ENCODE measurements at regions not wholly inside any gene's neighbourhood (a gene's known extent, or its start where the extent isn't known, plus 50 kb on each side); places are given as distances from the start of the nearest gene placed in this dataset.
"Not testable (repeated sequence)": the region's sequence is repeated elsewhere in the genome, so short reads cannot be mapped to it uniquely, and the experiment has no call there.

DNA sequence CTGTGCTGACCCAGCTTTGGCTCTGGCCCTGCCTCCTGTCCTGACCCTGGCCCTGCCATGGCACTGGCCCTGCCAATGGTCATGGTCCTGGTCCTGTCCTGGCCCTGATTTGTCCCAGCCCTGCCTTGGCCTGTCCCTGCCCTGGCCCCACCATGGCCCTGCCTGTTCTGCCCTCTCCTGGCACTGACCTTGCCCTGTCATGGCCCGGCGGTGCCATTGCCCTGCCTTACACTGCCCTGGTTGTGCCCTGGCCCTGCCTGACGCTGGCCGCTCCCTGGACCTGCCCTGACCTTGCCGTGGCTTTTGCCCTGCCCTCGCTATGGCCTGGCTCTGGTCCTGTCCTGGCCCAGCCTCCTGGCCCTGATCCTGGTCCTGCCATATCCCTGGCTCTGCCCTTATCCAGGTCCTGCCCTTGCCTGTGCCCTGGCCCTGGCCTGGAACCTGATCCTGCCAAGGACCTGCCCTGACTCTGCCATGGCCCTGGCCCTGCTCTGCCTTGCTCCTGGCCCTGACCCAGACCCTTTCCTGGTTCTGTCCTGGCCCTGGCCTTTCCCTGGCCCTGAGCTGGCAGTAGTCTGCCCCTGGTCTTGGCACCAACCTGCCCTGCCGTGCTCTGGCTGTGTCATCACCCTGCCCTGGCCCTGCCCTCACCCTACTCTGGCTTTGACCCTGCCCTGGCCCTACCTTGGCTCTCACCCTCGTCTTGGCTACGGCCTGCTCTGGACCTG, 225.5 kb downstream of the LIPI start:
- not testable (repeated sequence) for H3K4me3 Mint-ChIP-seq, DNase-seq

DNA sequence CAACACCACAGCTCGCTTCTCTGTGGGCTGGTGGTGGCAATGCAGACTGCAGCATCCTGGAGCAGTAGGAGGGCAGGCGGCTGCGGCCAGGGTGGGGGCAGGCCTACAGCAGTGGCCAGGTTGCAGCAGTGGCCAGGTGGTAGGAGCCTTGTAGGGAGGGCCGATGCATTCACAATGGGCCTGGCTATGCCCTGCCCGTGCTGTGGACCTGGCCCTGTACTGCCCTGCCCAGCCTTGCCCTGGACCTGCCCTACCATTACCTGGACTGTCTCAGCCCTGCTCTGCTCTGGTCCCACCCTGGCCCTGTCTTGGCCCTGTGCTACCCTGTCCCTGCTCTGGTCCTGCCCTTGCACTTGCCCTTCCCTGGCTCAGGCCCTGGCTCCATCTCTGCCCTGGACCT, 226.0 kb downstream of the LIPI start:
- H3K27ac Mint-ChIP-seq = peak overlapping the region in 1 of 6 donors; percentile 27
- not testable (repeated sequence) for H3K9me3 Mint-ChIP-seq; H3K4me1 Mint-ChIP-seq; H3K27me3 Mint-ChIP-seq (ENCODE audit: low read depth in 3 of 3); H3K36me3 Mint-ChIP-seq; DNase-seq; H3K4me3 Mint-ChIP-seq

More for the DNA sequence above, 225.5 kb downstream of the LIPI start:
- H3K9me3 Mint-ChIP-seq; H3K27me3 Mint-ChIP-seq (ENCODE audit: low read depth in 3 of 3); H3K4me1 Mint-ChIP-seq; H3K36me3 Mint-ChIP-seq: not testable (repeated sequence)
- H3K27ac Mint-ChIP-seq = peak overlapping the region in 1 of 6 donors; percentile 27

DNA sequence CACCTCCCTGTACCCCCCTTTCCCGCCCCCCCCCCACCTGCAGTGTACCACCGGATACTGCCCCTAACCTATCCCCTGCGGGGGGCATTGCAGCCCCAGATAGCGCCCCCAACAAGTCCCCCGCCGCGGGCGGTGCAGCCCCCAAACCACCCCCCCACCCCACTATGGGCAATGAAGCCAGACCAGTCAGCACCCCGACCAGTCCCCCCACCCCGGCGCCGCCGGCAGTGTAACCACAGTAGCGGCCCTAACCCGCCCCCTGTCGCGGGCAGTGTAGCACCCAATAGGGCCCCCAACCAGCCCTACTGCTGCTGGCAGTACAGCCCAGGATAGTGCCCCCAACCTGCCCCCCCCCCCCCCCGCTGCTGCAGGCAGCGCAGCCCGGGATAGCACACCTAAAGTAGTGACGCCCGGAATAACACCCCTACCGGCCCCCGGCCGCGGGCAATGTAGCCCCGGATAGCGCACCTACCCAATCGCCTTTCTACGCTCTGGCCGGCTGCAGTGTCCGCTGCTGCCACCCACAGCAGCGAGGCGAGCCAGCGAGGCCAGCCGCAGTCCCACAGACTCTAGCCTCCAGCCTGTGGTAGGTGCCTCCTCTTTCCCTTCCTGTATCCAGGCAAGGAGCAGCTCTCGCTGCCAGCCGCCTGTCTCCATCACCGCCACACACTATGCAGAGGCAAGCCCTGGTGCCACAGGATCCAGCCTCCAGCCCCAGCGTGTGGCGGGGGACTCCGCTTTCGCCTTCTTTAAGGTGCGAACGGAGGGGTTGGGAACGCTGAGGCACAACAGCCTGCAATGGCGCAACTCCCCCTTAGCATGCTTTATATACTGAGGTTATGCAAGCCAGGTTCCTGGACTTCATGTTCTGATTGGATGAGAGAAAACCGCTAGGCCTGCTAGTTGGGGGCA, 229.3 kb downstream of the LIPI start:
- H3K9me3 Mint-ChIP-seq, H3K27ac Mint-ChIP-seq: not testable (repeated sequence)
- peak overlapping the region in 2 of 5 donors; percentile 47 to 53 for H3K4me3 Mint-ChIP-seq

DNA sequence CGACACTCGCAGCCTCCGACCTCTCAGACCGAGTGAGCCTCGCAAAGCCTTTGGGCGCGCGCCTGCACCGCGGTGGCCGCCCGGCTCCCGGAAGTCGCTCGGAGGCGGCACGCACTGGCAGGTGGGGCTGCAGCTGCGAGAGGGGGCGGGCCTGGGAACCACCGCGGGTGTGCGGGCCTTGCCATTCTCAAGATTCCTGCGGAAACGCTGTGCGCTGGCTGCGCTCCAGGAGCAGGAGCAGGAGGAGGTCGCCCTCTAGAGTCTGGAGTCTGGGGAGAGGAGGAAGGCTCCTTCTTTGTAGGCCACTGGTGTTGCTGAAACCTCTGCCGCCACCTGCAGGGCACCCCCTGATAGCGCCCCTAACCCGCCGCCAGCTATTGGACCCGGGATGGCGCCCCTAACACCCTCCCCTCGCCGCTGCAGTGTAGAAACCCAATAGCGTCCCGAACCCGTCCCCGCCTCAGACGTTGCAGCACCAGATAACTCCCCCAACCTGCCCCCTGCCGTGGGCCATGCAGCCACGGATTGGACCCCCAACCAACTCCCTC, 230.6 kb downstream of the LIPI start:
- H3K27me3 Mint-ChIP-seq (ENCODE audit: low read depth in 3 of 3) = not testable (repeated sequence)
- H3K4me1 Mint-ChIP-seq = peaks cover 8 to 10% of the 10 kb centered on the region in 2 donors

More for the DNA sequence above, 229.3 kb downstream of the LIPI start:
- H3K27me3 Mint-ChIP-seq (ENCODE audit: low read depth in 3 of 3); DNase-seq; H3K36me3 Mint-ChIP-seq: not testable (repeated sequence)
- peaks cover 8 to 10% of the 10 kb centered on the region in 2 donors for H3K4me1 Mint-ChIP-seq

DNA sequence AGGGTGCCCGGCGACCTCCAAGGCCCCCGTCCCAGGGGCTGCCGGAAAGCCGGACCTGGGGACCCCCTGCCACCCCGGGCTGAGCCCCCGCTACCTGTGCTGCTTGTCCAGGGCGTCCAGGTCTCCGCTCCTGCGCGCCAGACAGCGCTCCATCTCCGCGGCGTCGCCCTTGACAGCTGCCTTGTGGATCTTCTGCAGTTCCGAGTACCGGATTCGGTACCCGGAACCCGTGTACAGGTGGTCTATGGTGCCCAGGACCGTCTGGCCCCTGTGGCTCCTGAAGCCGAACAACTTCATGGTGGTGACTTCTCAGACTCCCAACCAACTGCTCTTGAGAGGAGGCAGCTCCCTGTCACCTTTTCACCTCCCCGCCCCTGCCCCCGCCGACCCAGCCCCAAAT, 231.1 kb downstream of the LIPI start:
- peaks cover 9 to 13% of the 10 kb centered on the region in 2 donors for H3K4me1 Mint-ChIP-seq
- not testable (repeated sequence) for H3K27me3 Mint-ChIP-seq (ENCODE audit: low read depth in 3 of 3); H3K36me3 Mint-ChIP-seq; H3K9me3 Mint-ChIP-seq
- peak in 2 of 3 donors; percentile 14 to 26 for DNase-seq
- peak overlapping the region in 3 of 6 donors; percentile 40 to 85 (median 70) for H3K27ac Mint-ChIP-seq
- peak overlapping the region in 3 of 5 donors; percentile 82 to 91 (median 86) for H3K4me3 Mint-ChIP-seq

More for the DNA sequence above, 230.6 kb downstream of the LIPI start:
- peak overlapping the region in 3 of 5 donors; percentile 84 to 91 (median 86) for H3K4me3 Mint-ChIP-seq
- H3K9me3 Mint-ChIP-seq, H3K36me3 Mint-ChIP-seq: not testable (repeated sequence)
- peak overlapping the region in 3 of 6 donors; percentile 45 to 85 (median 70) for H3K27ac Mint-ChIP-seq
- DNase-seq = peak in 2 of 3 donors; percentile 64 to 69

DNA sequence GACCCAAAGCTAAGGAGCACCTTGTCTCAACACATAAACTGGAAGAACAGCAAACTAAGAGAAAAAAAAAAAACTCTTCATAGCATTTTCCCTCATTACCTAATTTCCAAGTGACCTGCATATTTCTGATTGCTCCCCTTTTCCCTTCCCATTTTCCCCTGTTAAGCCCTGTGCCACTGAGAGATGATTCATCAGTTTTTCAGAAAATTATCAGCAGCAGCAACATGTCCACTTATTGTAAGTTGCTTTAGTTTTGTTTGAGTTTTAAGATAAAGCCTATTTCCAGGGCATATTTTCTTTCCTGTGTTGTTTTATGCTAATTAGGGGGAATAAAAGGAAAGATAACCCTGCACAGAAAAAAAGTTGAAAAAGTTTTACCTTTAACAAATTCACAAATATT, 236.2 kb downstream of the LIPI start:
- peak overlapping the region in 1 of 6 donors; percentile 63 for H3K27ac Mint-ChIP-seq
- not testable (repeated sequence) for H3K36me3 Mint-ChIP-seq; H3K27me3 Mint-ChIP-seq (ENCODE audit: low read depth in 3 of 3); DNase-seq; H3K9me3 Mint-ChIP-seq
- peak overlapping the region in 1 of 5 donors; percentile 12 for H3K4me3 Mint-ChIP-seq
- H3K4me1 Mint-ChIP-seq = peaks cover 6 to 10% of the 10 kb centered on the region in 2 donors

DNA sequence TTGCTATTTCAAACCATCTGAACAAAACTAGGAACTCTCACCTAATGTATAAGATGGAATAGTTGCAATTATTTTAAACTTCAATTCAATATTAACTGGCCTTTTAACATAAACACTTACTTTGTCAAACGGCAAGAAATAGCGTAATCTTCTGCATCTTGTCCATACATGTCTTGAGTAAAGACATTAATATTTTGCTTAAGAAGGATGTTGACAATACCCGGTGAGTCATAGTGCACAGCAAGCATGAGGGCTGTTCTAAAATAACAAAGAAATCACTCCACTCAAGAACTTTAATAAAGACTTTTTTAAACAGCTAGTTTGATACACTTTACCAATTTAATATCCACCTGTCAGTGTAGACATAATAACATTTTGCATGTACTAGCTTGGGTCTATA, 240.9 kb downstream of the LIPI start:
- H3K4me1 Mint-ChIP-seq; H3K9me3 Mint-ChIP-seq; H3K27ac Mint-ChIP-seq; H3K4me3 Mint-ChIP-seq; DNase-seq; H3K36me3 Mint-ChIP-seq; H3K27me3 Mint-ChIP-seq (ENCODE audit: low read depth in 3 of 3): not testable (repeated sequence)

DNA sequence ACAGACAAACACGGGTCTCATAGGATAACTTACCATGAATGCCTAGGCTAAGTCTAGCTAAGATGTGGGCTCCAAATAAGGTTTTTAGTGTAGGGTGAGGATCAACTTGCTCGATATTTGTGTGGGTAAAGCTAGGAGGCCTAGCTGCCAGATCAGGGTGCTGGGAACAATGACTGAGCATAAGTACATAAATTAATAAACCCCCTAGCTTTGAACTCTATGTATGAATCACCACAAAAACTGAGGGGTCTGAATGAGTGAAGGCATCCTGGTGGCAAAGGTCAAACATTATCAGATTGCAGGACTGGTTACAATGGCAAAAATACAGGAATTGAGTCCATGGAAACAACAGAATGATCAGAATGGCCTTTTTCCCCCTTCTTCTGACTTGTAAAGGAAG, 241.8 kb downstream of the LIPI start:
- not testable (repeated sequence) for H3K27me3 Mint-ChIP-seq (ENCODE audit: low read depth in 3 of 3); H3K27ac Mint-ChIP-seq; H3K4me1 Mint-ChIP-seq; H3K9me3 Mint-ChIP-seq; H3K4me3 Mint-ChIP-seq; DNase-seq; H3K36me3 Mint-ChIP-seq

DNA sequence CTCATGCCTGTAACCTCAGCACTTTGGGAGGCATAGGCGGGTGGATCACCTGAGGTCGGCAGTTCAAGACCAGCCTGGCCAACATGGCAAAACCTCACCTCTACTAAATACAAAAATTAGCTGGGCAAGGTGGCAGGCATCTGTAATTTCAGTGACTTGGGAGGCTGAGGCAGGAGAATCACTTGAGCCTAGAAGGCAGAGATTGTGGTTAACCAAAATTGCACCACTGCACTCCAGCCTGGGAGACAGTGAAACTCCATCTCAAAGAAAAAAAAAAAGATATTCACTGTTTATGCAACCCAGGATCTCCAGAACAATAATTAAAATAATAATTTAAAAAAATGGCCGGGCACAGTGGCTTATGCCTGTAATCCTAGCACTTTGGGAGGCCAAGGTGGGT, 247.5 kb downstream of the LIPI start:
- not testable (repeated sequence) for H3K36me3 Mint-ChIP-seq

DNA sequence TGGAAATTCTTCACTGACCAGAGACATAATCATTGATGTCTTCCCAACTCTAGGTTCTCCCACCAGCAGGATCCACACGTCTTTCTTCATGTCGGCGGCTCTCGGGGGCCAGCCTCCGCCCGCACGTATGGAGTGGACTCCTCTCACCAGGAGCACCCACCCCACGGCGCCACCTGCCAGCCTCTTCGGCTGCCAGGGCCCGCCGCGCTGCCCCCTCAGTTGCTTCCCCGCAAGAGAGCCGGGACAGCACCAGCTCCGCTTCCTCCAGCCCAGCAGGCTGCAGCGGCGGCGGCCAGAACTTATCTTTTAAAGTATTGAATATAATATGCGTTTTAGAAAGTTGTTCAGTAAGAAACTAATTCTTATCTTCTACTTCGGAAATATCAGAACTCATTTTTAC, 273.5 kb downstream of the LIPI start:
- no peaks in the 10 kb centered on the region for H3K4me1 Mint-ChIP-seq
- H3K27me3 Mint-ChIP-seq (ENCODE audit: low read depth in 3 of 3) = peaks cover 0 to 3% (median 1%) of the 10 kb centered on the region in 3 donors
- no peak overlapping the region for H3K27ac Mint-ChIP-seq
- H3K36me3 Mint-ChIP-seq = peaks cover 0 to 29% (median 5%) of the 10 kb centered on the region in 3 donors
- H3K4me3 Mint-ChIP-seq = no peak overlapping the region
- H3K9me3 Mint-ChIP-seq = peaks cover 0 to 11% (median 5%) of the 10 kb centered on the region in 6 donors
- no peak for DNase-seq

More for the DNA sequence above, 247.5 kb downstream of the LIPI start:
- not testable (repeated sequence) for H3K27ac Mint-ChIP-seq; DNase-seq; H3K4me3 Mint-ChIP-seq; H3K4me1 Mint-ChIP-seq; H3K9me3 Mint-ChIP-seq; H3K27me3 Mint-ChIP-seq (ENCODE audit: low read depth in 3 of 3)

DNA sequence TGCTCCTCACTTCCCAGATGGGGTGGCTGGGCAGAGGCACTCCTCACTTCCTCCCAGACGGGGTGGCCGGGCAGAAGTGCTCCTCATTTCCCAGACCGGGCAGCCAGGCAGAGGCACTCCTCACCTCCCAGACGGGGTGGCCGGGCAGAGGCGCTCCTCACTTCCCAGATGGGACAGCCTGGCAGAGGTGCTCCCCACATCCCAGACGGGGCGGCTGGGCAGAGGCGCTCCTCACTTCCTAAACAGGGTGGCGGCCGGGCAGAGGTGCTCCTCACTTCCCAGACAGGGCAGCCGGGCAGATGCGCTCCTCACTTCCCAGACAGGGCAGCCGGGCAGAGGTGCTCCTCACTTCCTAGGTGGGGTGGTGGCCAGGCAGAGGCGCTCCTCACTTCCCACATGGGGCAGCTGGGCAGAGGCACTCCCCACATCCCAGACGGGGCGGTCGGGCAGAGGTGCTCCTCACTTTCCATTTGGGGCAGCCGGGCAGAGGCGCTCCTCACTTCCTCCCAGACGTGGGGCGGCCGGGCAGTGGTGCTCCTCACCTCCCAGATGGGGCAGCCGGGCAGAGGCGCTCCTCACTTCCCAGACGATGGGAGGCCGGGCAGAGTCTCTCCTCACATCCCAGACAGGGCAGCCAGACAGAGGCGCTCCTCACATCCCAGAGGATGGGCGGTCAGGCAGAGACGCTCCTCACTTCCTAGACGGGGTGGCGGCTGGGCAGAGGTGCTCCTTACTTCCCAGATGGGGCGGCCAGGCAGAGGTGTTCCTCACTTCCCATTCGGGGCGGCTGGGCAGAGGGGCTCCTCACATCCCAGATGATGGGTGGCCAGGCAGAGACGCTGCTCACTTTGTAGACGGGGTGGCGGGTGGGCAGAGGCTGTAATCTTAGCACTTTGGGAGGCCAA, 274.5 kb downstream of the LIPI start:
- Mint-ChIP-seq H3K36me3 (peaks cover 0 to 29% (median 5%) of the 10 kb centered on the region in 3 donors), H3K9me3 (peaks cover 0 to 11% (median 5%) of the 10 kb centered on the region in 6 donors)
- H3K4me1 Mint-ChIP-seq; H3K27me3 Mint-ChIP-seq (ENCODE audit: low read depth in 3 of 3); DNase-seq; H3K4me3 Mint-ChIP-seq; H3K27ac Mint-ChIP-seq: not testable (repeated sequence)

DNA sequence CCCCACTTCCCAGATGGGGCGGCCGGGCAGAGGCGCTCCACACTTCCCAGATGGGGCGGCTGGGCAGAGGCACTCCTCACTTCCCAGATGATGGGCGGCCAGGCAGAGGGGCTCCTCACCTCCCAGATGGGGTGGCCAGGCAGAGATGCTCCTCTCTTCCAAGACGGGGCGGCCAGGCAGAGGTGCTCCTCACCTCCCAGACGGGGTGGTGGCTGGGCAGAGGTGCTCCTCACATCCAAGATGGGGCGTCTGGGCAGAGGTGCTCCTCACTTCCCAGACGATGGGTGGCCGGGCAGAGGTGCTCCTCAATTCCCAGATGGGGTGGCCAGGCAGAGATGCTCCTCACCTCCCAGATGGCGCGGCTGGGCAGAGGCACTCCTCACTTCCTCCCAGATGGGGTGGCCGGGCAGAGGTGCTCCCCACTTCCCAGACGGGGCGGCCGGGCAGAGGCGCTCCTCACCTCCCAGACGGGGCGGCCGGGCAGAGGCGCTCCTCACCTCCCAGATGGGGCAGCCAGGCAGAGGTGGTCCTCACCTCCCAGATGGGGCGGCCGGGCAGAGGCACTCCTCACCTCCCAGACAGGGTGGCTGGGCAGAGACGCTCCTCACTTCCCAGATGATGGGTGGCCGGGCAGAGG, 275.2 kb downstream of the LIPI start:
- H3K36me3 Mint-ChIP-seq = peaks cover 0 to 29% (median 5%) of the 10 kb centered on the region in 3 donors
- not testable (repeated sequence) for DNase-seq; H3K27ac Mint-ChIP-seq; H3K4me3 Mint-ChIP-seq; H3K4me1 Mint-ChIP-seq; H3K27me3 Mint-ChIP-seq (ENCODE audit: low read depth in 3 of 3)
- H3K9me3 Mint-ChIP-seq = peaks cover 0 to 11% (median 5%) of the 10 kb centered on the region in 6 donors

DNA sequence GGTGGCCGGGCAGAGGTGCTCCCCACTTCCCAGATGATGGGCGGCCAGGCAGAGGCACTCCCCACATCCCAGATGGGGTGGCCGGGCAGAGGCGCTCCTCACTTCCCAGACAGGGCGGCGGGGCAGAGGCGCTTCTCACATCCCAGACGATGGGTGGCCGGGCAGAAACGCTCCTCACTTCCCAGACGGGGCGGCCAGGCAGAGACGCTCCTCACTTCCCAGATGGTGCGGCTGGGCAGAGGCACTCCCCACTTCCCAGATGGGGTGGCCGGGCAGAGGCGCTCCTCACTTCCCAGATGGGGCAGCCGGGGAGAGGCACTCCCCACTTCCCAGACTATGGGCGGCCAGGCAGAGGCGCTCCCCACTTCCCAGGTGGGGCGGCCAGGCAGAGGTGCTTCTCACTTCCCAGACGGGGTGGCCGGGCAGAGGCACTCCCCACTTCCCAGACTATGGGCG, 275.8 kb downstream of the LIPI start:
- not testable (repeated sequence) for H3K27ac Mint-ChIP-seq; DNase-seq; H3K27me3 Mint-ChIP-seq (ENCODE audit: low read depth in 3 of 3); H3K4me1 Mint-ChIP-seq; H3K4me3 Mint-ChIP-seq
- Mint-ChIP-seq H3K9me3 (peaks cover 0 to 11% (median 5%) of the 10 kb centered on the region in 6 donors), H3K36me3 (peaks cover 0 to 29% (median 5%) of the 10 kb centered on the region in 3 donors)
